Activated naive CD4-positive, alpha-beta T cell treated with anti-CD3 and anti-CD28 coated beads for 36 hours (primary cell): ENCODE measurements at regions not wholly inside any gene's neighbourhood (a gene's known extent, or its start where the extent isn't known, plus 50 kb on each side); places are given as distances from the start of the nearest gene placed in this dataset.
A peak's percentile ranks its signal among the peaks of the same experiment; 100 is the strongest.

ENCODE experiments used
- CTCF ChIA-PET: fragments of 350-600 bp; sonication (Branson Sonifier 250); formaldehyde crosslinking; loops from one replicate; lab custom pipeline; 2021; ENCODE audit warnings: antibody characterized with exemption; lab: Charles Lee
- DNase-seq: peaks from one replicate; pipeline ENCODE4 v3.0.0-alpha.2; 2020
- H3K27ac Mint-ChIP-seq: one replicate; pipeline ENCODE4 v1.8.0; 2021; ENCODE audit warnings: mild to moderate bottlenecking, mixed read lengths
- H3K27me3 Mint-ChIP-seq: one replicate; pipeline ENCODE4 v1.8.0; 2021; ENCODE audit warnings: low read depth, mixed read lengths
- H3K36me3 Mint-ChIP-seq: one replicate; pipeline ENCODE4 v1.8.0; 2021; ENCODE audit warnings: low read depth, mixed read lengths
- H3K4me1 Mint-ChIP-seq: one replicate; pipeline ENCODE4 v1.8.0; 2021; ENCODE audit warnings: low read depth, mixed read lengths
- H3K4me3 Mint-ChIP-seq: one replicate; pipeline ENCODE4 v1.8.0; 2021; ENCODE audit warnings: mild to moderate bottlenecking, moderate library complexity, mixed read lengths
- H3K9me3 Mint-ChIP-seq: one replicate; pipeline ENCODE4 v1.8.0; 2021; ENCODE audit warnings: mixed read lengths
- intact Hi-C: fragments of 100-400 bp; cut with micrococcal nuclease; formaldehyde crosslinking; loops from one replicate; pipeline ENCODE4 v1.15.1; 2023

GRCh38 chr7:113460067-113460466 lies 341.7 kb upstream of the SMIM30 start:
- no peak overlapping the region for H3K4me3 Mint-ChIP-seq
- DNase-seq: no peak
- H3K27ac Mint-ChIP-seq: no peak overlapping the region
- H3K27me3 Mint-ChIP-seq: no peaks in the 10 kb centered on the region
- intact Hi-C loops: no loop called here
- CTCF ChIA-PET: no interaction called here
- no peaks in the 10 kb centered on the region for H3K36me3 Mint-ChIP-seq
- no peaks in the 10 kb centered on the region for H3K9me3 Mint-ChIP-seq
- no peaks in the 10 kb centered on the region for H3K4me1 Mint-ChIP-seq

- H3K4me3 Mint-ChIP-seq: no peak overlapping the region
- CTCF ChIA-PET: no interaction called here
- H3K27me3 Mint-ChIP-seq: no peaks in the 10 kb centered on the region
- H3K4me1 Mint-ChIP-seq: no peaks in the 10 kb centered on the region
- no peaks in the 10 kb centered on the region for H3K9me3 Mint-ChIP-seq
- intact Hi-C loops: no loop called here
- H3K27ac Mint-ChIP-seq: no peak overlapping the region
- no peak for DNase-seq
- H3K36me3 Mint-ChIP-seq: no peaks in the 10 kb centered on the region
Observed at GRCh38 chr7:113456533-113456932, 338.2 kb upstream of the SMIM30 start.

GRCh38 chr7:113454597-113455169 lies 336.3 kb upstream of the SMIM30 start:
- H3K27me3 Mint-ChIP-seq: no peaks in the 10 kb centered on the region
- H3K4me1 Mint-ChIP-seq: no peaks in the 10 kb centered on the region
- H3K9me3 Mint-ChIP-seq: no peaks in the 10 kb centered on the region
- intact Hi-C loops: no loop called here
- CTCF ChIA-PET: no interaction called here
- H3K4me3 Mint-ChIP-seq: no peak overlapping the region
- no peak for DNase-seq
- H3K27ac Mint-ChIP-seq: no peak overlapping the region
- H3K36me3 Mint-ChIP-seq: no peaks in the 10 kb centered on the region

GRCh38 chr7:113452245-113452644 lies 333.9 kb upstream of the SMIM30 start:
- no peak overlapping the region for H3K27ac Mint-ChIP-seq
- no peak for DNase-seq
- intact Hi-C loops: no loop called here
- CTCF ChIA-PET: no interaction called here
- no peak overlapping the region for H3K4me3 Mint-ChIP-seq
- H3K27me3 Mint-ChIP-seq: no peaks in the 10 kb centered on the region
- no peaks in the 10 kb centered on the region for H3K9me3 Mint-ChIP-seq
- H3K36me3 Mint-ChIP-seq: no peaks in the 10 kb centered on the region
- H3K4me1 Mint-ChIP-seq: no peaks in the 10 kb centered on the region

- CTCF ChIA-PET: no interaction called here
- Mint-ChIP-seq H3K4me1 (no peaks in the 10 kb centered on the region), H3K9me3 (no peaks in the 10 kb centered on the region), H3K4me3 (no peak overlapping the region), H3K27ac (no peak overlapping the region), H3K36me3 (no peaks in the 10 kb centered on the region), H3K27me3 (peaks cover 4% of the 10 kb centered on the region)
- intact Hi-C loops: no loop called here
- DNase-seq: no peak
Observed at GRCh38 chr7:113446791-113447190, 328.4 kb upstream of the SMIM30 start.

- no peak overlapping the region for H3K27ac Mint-ChIP-seq
- no peak overlapping the region for H3K4me3 Mint-ChIP-seq
- H3K9me3 Mint-ChIP-seq: no peaks in the 10 kb centered on the region
- DNase-seq: no peak
- H3K4me1 Mint-ChIP-seq: no peaks in the 10 kb centered on the region
- H3K27me3 Mint-ChIP-seq: peaks cover 5% of the 10 kb centered on the region
- H3K36me3 Mint-ChIP-seq: no peaks in the 10 kb centered on the region
- intact Hi-C loops: no loop called here
- CTCF ChIA-PET: no interaction called here
Observed at GRCh38 chr7:113446391-113446790, 328.0 kb upstream of the SMIM30 start.

GRCh38 chr7:113444261-113444660 lies 325.9 kb upstream of the SMIM30 start:
- CTCF ChIA-PET: no interaction called here
- H3K27ac Mint-ChIP-seq: no peak overlapping the region
- peaks cover 10% of the 10 kb centered on the region for H3K27me3 Mint-ChIP-seq
- DNase-seq: no peak
- H3K4me3 Mint-ChIP-seq: no peak overlapping the region
- H3K36me3 Mint-ChIP-seq: no peaks in the 10 kb centered on the region
- intact Hi-C loops: no loop called here
- no peaks in the 10 kb centered on the region for H3K4me1 Mint-ChIP-seq
- H3K9me3 Mint-ChIP-seq: no peaks in the 10 kb centered on the region

GRCh38 chr7:113440173-113440572 lies 321.8 kb upstream of the SMIM30 start:
- Mint-ChIP-seq H3K9me3 (peaks cover 2% of the 10 kb centered on the region), H3K27ac (no peak overlapping the region), H3K27me3 (peaks cover 11% of the 10 kb centered on the region), H3K4me3 (no peak overlapping the region), H3K4me1 (no peaks in the 10 kb centered on the region), H3K36me3 (no peaks in the 10 kb centered on the region)
- intact Hi-C loops: no loop called here
- no peak for DNase-seq
- CTCF ChIA-PET: no interaction called here

GRCh38 chr7:113431406-113431805 lies 313.1 kb upstream of the SMIM30 start:
- Mint-ChIP-seq H3K27me3 (peaks cover 3% of the 10 kb centered on the region), H3K9me3 (no peaks in the 10 kb centered on the region), H3K4me1 (no peaks in the 10 kb centered on the region), H3K4me3 (no peak overlapping the region), H3K36me3 (no peaks in the 10 kb centered on the region), H3K27ac (no peak overlapping the region)
- intact Hi-C loops: no loop called here
- no peak for DNase-seq
- CTCF ChIA-PET: interaction anchor here (1.2 kb wide), 1 partner anchor 10 kb away, joined by 7 read pairs; no protein-coding TSS in a partner anchor

GRCh38 chr7:113424185-113424817 lies 305.9 kb upstream of the SMIM30 start:
- DNase-seq: no peak
- intact Hi-C loops: loop anchor here (5.0 kb wide), 1 partner anchor 487 kb away; a partner anchor contains a TSS
- no peaks in the 10 kb centered on the region for H3K9me3 Mint-ChIP-seq
- H3K36me3 Mint-ChIP-seq: no peaks in the 10 kb centered on the region
- CTCF ChIA-PET: interaction anchor here (1.2 kb wide), 1 partner anchor 262 kb away, joined by 3 read pairs; no protein-coding TSS in a partner anchor
- no peak overlapping the region for H3K4me3 Mint-ChIP-seq
- no peak overlapping the region for H3K27ac Mint-ChIP-seq
- peaks cover 2% of the 10 kb centered on the region for H3K27me3 Mint-ChIP-seq
- peaks cover 3% of the 10 kb centered on the region for H3K4me1 Mint-ChIP-seq

- Mint-ChIP-seq H3K9me3 (no peaks in the 10 kb centered on the region), H3K27ac (no peak overlapping the region), H3K4me3 (no peak overlapping the region), H3K36me3 (no peaks in the 10 kb centered on the region), H3K27me3 (peaks cover 2% of the 10 kb centered on the region), H3K4me1 (peaks cover 3% of the 10 kb centered on the region)
- CTCF ChIA-PET: interaction anchor here (0.5 to 3.8 kb wide), 14 partner anchors 10 to 872 kb away, joined by 3 to 27 read pairs (median 3); no protein-coding TSS in a partner anchor
- intact Hi-C loops: loop anchor here (1.0 to 5.0 kb wide), 6 partner anchors 263 to 1680 kb away; a partner anchor contains a TSS
- DNase-seq: peak; percentile 91
Observed at GRCh38 chr7:113421696-113422330, 303.5 kb upstream of the SMIM30 start.

GRCh38 chr7:113414401-113415035 lies 296.2 kb upstream of the SMIM30 start:
- CTCF ChIA-PET: no interaction called here
- Mint-ChIP-seq H3K4me1 (no peaks in the 10 kb centered on the region), H3K9me3 (no peaks in the 10 kb centered on the region), H3K4me3 (no peak overlapping the region), H3K27ac (no peak overlapping the region), H3K27me3 (peaks cover 2% of the 10 kb centered on the region), H3K36me3 (no peaks in the 10 kb centered on the region)
- intact Hi-C loops: no loop called here
- no peak for DNase-seq
